SK-N-SH treated with all-trans-retinoic acid at 6 μM for 48 hours (cell line): ENCODE measurements at regions not wholly inside any gene's neighbourhood (a gene's known extent, or its start where the extent isn't known, plus 50 kb on each side); places are given as distances from the start of the nearest gene placed in this dataset.

ENCODE experiments used
- ARNTL ChIP-seq: fragments of 450-650 bp; formaldehyde crosslinking; IDR thresholded peaks from 2 replicates; pipeline ENCODE4 v1.5.0; 2020; ENCODE audit warnings: low read depth, mild to moderate bottlenecking, moderate library complexity, borderline replicate concordance
- CSDC2 ChIP-seq: fragments of 250-450 bp; sonication (Bioruptor Pico); IDR thresholded peaks from 2 replicates; pipeline ENCODE4 v1.5.0; 2020; ENCODE audit warnings: mild to moderate bottlenecking, moderate library complexity
- ISL1 ChIP-seq: fragments of 250-450 bp; sonication (Bioruptor Pico); IDR thresholded peaks from 2 replicates; pipeline ENCODE4 v2.1.2; 2022; ENCODE audit warnings: mild to moderate bottlenecking, moderate library complexity
- OSR1 ChIP-seq: fragments of 250-450 bp; sonication (Bioruptor Pico); IDR thresholded peaks from 2 replicates; pipeline ENCODE4 v1.8.0; 2022; ENCODE audit warnings: moderate library complexity, mild to moderate bottlenecking, inconsistent platforms
- PATZ1 ChIP-seq: fragments of 250-450 bp; sonication (Bioruptor Pico); IDR thresholded peaks from 2 replicates; pipeline ENCODE4 v1.8.0; 2020; ENCODE audit warnings: mild to moderate bottlenecking, moderate library complexity, borderline replicate concordance
- RARB ChIP-seq: fragments of 250-450 bp; sonication (Bioruptor Pico); IDR thresholded peaks from 2 replicates; pipeline ENCODE4 v1.8.0; 2021; ENCODE audit warnings: mild to moderate bottlenecking, moderate library complexity
- TSHZ2 ChIP-seq: fragments of 250-450 bp; sonication (Bioruptor Pico); IDR thresholded peaks from 2 replicates; pipeline ENCODE4 v1.5.0; 2020; ENCODE audit warnings: mild to moderate bottlenecking, moderate library complexity
- TF ChIP-seq, protein P1 (sequence below): fragments of 250-450 bp; sonication (Bioruptor Pico); IDR thresholded peaks from 2 replicates; pipeline ENCODE4 v1.5.1; 2021; ENCODE audit warnings: mild to moderate bottlenecking, moderate library complexity
- TF ChIP-seq, protein P2 (sequence below): fragments of 250-450 bp; sonication (Bioruptor Pico); IDR thresholded peaks from 2 replicates; pipeline ENCODE4 v1.5.1; 2020; ENCODE audit warnings: low read depth, mild to moderate bottlenecking, moderate library complexity

DNA sequence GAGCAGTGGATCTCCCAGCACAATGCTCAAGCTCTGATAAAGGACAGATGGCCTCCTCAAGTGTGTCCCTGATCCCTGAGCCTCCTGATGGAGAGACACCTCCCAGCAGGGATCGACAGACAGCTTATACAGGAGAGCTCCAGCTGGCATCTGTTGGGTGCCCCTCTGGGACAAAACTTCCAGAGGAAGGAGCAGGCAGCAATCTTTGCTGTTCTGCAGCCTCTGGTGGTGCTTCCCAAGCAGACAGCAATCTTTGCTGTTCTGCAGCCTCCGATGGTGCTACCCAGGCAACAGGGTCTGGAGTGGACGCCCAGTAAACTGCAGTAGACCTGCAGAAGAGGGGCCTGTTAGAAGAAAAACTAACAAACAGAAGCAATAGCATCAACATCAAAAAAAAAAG lies 349.3 kb upstream of the SPRY2 start:
- no peak for TF ChIP-seq ARNTL (CRISPR knock-in tag)
- TF ChIP-seq CSDC2 (CRISPR knock-in tag): no peak
- TF ChIP-seq ISL1 (CRISPR knock-in tag): no peak
- TF ChIP-seq, protein P1, sequence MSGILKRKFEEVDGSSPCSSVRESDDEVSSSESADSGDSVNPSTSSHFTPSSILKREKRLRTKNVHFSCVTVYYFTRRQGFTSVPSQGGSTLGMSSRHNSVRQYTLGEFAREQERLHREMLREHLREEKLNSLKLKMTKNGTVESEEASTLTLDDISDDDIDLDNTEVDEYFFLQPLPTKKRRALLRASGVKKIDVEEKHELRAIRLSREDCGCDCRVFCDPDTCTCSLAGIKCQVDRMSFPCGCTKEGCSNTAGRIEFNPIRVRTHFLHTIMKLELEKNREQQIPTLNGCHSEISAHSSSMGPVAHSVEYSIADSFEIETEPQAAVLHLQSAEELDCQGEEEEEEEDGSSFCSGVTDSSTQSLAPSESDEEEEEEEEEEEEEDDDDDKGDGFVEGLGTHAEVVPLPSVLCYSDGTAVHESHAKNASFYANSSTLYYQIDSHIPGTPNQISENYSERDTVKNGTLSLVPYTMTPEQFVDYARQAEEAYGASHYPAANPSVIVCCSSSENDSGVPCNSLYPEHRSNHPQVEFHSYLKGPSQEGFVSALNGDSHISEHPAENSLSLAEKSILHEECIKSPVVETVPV (CRISPR knock-in tag): no peak
- TF ChIP-seq OSR1: no peak
- TF ChIP-seq, protein P2, sequence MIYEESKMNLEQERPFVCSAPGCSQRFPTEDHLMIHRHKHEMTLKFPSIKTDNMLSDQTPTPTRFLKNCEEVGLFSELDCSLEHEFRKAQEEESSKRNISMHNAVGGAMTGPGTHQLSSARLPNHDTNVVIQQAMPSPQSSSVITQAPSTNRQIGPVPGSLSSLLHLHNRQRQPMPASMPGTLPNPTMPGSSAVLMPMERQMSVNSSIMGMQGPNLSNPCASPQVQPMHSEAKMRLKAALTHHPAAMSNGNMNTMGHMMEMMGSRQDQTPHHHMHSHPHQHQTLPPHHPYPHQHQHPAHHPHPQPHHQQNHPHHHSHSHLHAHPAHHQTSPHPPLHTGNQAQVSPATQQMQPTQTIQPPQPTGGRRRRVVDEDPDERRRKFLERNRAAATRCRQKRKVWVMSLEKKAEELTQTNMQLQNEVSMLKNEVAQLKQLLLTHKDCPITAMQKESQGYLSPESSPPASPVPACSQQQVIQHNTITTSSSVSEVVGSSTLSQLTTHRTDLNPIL: no peak
- TF ChIP-seq PATZ1: no peak
- no peak for TF ChIP-seq TSHZ2 (CRISPR knock-in tag)
- no peak for TF ChIP-seq RARB (CRISPR knock-in tag)
